HG03457 (cell line): ENCODE measurements at regions not wholly inside any gene's neighbourhood (a gene's known extent, or its start where the extent isn't known, plus 50 kb on each side); places are given as distances from the start of the nearest gene placed in this dataset.
"Not testable (repeated sequence)": the region's sequence is repeated elsewhere in the genome, so short reads cannot be mapped to it uniquely, and the experiment has no call there.

Source experiments
- ATAC-seq: cut with Tn5 transposase; IDR thresholded peaks from one replicate; pipeline ENCODE4 v1.9.1; 2021; ENCODE audit warnings: moderate number of reproducible peaks; ENCODE audit not compliant: unreplicated experiment

DNA sequence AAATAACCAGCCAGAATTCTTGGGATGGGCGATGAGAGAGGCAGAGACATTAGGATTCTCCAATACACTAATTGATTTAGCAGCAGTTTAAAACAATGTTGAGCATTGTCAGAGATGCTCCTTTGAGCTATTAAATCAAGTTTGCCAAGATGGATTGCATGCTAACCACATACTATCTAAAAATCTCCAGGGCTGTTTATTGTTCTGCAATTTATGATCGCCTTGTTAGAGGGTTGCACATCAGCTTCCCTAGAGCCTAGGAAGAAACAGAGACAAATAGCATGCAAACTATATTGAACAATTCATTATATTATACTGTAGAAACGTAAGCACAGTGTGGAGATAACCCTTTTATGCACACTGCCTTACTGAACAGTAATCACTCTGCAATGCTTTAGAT is 599.9 kb downstream of the SOX5 start:
- no peak for ATAC-seq

DNA sequence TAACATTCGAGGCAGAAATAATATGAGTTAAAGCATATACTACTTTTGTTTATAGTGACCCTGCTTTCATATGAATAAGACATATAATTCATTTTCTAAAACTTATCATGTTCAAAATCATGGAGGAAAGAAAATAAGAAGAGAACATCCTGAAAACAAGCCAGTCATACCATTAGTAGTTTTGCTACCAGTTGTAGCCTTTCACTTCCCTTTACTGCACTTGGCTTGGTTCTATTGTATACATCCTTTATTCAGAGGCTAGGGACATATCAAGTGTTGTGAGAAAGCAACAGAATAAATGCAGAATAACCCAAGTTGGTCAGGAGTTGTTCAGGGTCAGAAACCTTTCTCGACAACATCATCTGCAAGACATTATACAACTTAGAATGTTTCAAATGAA is 598.7 kb downstream of the SOX5 start:
- peak; percentile 63 for ATAC-seq

DNA sequence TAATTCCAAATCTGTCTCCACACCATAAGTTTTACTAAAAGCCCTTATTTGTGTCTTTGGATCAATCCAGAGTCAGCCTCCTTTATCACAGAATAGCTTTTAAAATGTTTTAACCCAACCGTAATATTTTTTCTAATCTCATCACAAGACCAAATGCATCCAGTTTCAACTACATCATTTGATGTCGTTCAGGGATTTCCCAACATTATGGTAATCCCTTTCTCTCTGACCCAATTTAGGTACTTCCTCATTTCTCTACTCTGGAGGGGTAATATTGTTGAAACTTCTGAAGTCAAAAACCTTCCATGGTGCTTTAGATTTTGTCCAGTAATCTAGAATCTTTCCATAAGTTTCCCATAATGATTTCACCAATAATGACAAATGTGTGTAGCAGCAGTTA is 596.8 kb downstream of the SOX5 start:
- no peak for ATAC-seq

DNA sequence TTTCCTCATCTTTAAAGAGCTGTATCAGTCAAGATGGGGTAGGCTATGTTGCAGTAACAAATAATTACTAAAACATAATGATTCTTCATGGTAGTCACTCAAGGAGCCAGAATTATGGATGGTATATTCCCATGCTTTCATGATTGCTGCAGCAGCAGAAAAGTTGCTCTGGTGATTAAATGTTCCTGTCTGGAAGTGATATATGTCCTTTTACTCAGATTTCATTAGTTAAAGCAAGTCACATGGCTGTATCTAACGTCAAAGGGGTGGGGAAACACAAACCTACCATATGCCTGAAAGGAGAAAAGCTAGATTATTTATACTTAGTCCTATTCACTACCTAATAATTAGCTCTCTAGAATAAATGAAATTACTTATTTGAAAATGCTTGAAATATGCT is 594.7 kb downstream of the SOX5 start:
- ATAC-seq = no peak

DNA sequence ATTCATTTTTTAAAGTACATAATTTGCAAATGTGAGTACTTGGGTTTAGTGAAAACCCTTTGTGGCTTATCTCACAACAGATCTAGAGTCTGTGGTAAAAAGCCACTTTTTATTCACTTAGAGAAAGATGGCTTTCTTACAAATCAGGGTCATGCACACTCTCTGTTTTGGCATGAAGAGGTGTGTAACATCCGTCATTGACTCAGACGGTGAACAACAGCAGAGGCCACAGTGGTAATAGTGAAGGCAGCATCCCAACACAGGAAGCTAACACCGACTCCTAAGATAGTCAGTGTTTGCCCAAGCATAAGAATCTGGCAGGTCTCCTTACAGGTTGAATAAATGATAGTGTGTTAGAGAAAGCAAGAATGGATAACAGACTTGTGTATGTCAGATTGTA is 593.0 kb downstream of the SOX5 start:
- ATAC-seq = no peak

DNA sequence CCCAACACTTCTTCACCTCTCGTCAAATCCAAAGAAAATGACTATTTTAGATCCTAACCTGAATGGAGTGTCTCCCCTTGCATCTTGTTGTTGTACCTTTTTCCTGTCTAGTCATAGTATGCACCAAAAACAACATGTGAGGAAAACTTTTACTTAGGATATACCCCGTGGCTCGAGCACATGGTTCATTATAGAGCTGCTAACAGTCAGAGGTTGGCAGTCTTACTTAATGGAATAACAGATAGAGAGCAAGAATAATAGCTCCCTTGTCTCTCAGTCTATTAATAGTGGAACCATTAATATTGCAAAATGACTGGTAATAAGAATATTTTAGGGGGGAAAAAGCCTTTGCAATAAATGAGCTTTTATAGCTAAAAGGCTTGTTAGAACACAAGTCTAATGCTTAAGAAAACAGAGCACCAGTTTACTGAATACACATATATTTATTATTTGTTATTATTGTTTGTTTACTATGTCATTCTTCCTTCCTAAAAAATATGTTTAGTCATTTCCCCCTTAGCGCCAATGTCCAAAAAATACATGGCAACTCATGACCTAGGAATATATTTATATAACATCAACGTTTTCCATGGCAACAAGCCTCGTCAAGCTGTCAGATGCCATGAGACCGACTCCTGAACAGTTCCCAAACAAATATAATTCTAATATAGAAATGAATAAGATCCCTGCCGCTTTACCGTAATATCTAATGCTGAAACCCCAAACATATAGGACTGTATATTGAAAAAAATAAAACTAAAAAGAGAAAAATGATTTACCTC is 592.4 kb downstream of the SOX5 start:
- ATAC-seq = no peak

DNA sequence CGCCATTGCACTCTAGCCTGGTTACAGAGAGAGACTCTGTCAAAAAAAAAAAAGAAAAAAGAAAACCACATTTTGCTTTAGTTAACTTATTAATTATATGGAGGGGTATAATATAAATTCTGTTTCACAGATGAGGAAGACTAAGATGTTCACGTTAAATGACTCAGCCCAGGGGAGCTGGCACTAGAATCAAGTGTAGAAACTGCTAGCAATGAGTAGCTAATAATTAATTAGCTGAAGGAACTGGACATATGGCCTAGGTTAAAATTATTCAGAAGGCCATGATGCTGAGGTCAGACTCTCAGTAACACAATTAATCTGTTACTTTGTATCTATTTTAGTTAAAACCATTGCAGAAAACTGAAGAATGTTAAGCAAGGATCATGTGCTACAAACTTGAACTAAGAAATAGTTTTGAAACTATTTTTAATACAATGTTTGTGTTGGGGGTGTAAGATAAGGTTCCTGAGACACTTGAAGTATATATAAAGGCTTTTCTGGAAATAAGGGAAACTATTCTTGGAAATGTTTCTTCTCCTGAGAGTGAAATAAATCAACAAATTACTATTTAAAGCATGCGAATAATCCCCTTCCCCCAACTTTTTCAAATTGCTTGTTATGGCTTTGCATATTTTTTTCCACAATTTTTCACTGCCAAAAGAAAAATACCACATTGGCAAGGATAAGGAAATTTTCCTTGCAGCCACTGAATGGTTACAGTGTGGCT is 589.3 kb downstream of the SOX5 start:
- ATAC-seq = no peak

DNA sequence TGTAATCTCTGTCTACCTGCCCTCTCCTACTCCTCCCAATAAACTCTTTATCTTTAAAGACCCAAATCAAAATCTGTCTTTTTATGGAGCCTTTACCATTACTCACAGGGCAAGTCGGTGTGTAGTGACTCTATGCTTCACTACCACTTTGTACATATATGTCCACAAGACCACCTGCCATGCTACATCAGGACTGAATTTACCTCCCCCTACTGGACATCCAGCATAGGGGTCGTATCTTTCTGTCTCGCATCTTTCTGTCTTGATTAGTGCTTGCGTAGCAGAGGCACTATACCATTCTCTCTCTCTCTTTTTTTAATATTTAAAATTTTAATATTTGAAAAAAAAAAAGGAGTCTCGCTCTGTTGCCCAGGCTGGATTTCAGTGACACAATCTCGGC is 587.5 kb downstream of the SOX5 start:
- ATAC-seq = no peak

DNA sequence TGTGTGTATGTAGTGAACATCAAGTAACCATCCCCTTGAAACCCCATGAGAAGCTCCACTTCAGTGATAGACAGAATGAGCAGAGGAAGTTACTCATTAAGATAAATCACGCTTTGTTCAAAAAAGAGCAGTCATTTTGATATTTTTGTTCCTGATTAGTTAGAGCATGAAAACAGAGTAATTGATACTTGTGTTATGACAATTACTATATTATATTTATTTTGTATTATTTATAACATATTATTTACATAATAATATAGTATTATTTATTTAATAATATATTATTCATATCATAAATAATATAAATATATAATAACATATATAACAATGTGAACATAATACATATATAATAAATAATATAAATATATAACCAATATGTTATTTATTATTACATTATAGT is 580.9 kb downstream of the SOX5 start:
- ATAC-seq = no peak

DNA sequence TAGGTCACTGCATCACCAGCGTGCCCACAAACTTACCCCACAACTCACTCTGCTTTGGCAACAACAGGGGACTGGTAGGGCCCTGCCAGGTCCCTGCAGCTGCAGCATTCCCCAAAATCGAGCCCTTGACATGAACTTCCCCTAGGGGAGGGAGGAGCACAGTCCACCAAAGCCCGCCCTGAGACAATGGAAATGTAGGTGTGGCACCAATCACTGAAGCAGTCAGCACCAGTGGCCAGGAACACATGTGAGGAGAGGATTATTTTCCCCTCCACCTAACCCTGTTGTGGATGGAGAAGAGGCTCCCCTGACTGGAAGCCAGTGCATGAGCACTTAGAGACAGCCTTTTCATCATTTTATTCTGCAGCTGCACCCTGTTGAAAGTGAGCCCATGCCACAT is 573.8 kb downstream of the SOX5 start:
- ATAC-seq = no peak

DNA sequence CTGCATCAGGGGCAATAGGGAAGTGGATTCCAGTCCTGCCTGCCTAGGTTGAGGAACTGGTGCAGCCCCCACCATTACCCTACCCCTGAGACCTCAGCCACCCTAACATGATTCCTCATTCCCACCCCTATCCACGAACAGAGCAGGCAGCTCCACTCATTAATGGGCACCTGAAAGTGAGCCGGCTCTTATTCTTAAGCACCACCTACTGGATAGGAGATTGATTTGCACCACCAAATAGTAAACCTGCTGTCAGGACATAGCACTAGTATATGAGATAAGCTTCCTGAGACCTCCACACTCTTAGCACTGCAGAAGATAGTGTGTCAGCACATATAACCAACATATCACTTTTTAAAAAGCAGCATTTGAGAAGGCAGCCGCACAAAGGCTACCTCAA is 573.2 kb downstream of the SOX5 start:
- ATAC-seq = no peak

DNA sequence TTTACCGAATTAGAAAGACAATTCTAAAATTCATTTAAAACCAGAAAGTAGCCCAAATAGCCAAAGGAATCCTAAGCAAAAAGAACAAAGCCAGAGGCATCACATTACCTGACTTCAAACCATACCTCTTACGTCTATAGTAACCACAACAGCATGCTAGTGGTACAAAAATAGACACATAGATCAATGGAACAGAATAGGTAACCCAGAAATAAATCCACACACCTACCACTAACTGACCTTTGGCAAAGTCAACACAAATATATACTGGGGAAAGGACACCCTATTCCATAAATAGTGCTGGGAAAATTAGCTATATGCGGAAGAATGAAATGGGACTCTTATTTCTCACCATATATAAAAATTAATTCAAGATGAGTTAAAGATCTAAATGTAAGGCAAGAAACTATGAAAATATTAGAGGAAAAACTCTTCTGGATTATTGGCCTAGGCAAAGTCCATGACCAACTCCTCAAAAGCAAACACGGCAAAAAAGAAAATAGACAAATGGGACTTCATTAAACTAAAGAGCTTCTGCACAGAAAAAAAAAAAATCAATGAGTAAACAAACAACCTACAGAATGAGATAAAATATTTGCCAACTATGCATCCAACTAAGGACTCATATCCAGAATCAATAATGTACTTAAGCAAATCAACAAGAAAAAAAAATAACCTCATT is 568.9 kb downstream of the SOX5 start:
- ATAC-seq = no peak

DNA sequence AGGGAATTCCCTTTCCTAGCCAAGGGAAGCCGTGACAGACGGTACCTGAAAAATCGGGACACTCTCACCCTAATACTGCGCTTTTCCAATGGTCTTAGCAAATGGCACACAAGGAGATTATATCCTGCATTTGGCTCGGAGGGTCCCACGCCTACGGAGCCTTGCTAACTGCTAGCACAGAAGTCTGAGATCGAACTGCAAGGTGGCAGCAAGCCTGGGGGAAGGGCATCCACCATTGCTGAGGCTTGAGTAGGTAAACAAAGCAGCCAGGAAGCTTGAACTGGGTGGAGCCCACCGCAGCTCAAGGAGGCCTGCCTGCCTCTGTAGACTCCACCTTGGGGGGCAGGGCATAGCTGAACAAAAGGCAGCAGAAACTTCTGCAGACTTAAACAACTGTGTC is 560.6 kb downstream of the SOX5 start:
- not testable (repeated sequence) for ATAC-seq

DNA sequence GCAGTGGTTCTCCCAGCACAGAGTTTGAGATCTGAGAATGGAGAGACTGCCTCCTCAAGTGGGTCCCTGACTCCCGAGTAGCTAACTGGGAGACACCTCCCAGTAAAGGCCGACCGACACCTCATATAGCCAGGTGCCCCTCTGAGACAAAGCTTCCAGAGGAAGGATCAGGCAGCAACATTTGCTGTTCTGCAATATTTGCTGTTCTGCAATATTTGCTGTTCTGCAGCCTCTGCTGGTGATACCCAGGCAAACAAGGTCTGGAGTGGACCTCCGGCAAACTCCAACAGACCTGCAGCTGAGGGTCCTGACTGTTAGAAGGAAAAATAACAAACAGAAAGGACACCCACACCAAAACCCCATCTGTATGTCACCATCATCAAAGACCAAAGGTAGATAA is 560.2 kb downstream of the SOX5 start:
- ATAC-seq = not testable (repeated sequence)

DNA sequence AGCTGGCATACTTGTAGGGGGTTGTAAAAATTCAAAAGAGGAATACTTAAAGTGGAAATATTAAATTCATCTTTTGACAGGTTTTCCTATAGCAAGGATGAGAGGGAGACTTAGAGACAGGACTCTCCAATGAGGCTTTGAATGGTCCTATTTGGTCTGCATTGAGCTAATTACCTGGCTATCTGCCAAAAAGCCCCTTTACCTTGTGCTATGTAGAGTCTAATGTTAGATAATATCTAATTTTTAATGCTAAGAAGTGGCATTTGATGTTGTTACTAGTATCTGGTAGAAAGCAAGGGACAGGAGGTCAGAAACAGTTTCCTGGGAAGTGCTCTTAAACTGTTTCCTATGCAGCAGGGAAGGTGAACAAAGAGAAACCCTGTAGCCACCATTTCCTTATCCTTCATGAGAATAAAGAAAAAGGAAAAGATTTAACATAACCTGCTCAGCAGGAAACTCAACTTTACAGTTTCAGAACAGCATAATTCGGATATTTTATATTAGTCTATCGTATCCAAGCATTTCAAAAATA is 550.0 kb downstream of the SOX5 start:
- no peak for ATAC-seq

DNA sequence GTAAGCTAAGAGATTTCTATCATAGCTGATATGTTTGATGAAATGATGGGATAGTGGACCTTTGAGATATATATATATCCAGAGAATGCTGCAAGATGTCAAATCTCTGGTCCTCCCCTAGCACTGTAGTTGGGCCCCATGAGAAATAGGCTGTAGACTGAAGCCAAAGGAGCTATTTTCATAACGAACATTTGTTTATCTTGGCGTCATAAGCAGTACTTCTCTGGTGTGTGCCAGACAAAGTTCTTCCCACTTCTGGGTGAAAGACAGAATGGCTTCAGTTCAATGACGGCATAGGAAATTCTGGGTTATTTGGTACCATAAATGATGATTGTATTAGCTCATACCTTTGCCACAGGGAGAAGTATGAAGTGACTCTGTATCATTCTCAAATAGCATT is 534.3 kb downstream of the SOX5 start:
- no peak for ATAC-seq

DNA sequence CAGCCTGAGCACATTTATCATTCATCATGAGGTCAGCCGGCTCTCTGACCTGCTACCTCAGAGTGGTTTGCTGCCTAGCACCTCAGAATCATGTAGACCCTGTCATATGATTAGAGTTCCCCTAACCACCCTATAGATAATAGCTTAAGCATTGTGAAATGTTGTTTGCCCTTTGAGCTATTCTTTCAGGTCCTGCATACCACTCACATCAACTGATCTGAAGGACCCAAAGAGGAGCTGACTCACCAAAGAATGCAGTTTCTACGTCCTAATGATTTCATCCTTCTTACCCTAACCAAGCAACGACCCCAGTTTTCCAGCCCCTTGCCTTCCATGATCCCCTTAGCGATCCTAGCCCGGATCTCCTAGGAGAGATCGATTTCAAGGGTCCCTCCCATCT is 527.9 kb downstream of the SOX5 start:
- no peak for ATAC-seq

DNA sequence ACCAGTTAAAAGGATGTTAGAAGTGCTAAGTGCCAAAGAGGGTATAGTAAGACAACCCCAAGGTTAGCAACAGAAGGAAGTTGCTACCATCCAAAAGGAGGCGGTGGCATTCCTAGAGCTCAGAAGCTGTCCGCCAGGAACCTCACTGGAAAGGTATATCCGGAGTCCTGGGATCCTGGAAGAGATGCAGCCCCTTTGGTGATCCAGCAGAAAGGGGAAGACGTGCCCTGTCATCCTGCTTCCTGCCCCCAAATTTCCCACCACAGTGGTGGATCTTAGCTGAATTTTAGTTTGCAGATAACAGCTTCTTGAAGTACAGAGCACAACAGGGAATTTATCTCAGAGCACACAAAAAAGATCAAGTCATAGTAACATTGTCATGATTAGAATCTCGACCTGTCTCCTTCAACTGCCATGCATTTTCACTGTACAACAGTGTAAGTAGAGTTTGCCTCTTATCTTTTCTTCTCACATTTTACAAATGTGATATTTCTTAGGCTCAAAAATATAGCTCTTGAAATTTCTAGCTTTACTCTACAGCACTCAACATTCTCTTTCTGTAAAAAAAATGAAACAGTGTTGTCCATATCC is 526.3 kb downstream of the SOX5 start:
- ATAC-seq = no peak

DNA sequence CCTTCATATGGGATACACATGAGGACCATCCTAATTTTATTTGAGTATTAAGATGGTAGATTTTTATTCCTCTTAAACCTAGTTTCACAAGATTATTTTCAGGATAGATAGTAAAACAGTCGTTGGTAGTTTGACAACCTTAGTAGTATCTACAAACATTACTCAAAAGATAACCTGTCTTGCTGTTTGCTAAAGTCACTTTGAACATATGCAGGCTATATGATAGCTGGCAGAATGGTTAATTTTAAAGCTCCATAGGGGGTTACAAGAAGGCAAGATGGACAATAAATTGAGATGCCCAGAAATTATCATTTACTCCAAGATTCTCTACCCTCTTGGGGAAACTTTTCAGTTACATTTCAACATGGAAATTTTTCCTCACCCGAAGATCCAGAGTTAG is 525.7 kb downstream of the SOX5 start:
- no peak for ATAC-seq

DNA sequence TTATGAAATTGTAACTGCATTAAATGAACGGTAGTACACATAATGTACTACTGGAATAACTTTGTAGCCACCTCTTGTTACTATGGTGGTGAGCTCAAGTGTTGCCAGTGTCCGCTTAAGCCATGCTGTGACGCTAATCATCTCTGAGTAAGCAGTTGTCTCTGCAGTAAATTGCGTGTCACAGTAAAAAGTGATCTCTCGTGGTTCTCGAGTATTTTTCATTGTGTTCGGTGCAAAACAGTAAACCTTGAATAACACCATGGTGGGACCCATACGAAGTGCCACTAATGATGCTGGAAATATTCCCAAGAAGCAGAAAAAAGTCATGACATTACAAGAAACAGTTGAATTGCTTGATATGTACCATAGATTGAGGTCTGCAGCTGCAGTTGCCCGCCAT is 524.8 kb downstream of the SOX5 start:
- no peak for ATAC-seq

DNA sequence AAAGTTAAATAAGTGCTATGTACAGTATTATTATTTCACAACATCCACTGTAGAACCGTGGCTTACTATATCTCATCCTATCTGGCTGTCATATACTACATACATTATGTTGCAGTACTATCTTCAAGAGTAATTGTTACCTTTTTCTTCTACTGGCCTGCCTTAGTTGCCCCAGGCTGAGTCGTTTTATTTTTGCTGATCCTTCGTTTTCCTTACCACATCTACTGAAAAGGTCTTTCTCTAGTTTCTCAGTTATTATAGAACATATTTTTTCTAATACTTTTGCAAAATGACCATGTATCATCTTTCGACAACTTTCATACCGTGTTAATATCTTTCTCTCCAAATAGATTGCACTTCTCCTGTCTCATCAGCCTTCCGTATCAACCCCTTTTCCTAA is 523.1 kb downstream of the SOX5 start:
- ATAC-seq = no peak
